Medulla oblongata (tissue), 1 donor: ENCODE measurements at regions not wholly inside any gene's neighbourhood (a gene's known extent, or its start where the extent isn't known, plus 50 kb on each side); places are given as distances from the start of the nearest gene placed in this dataset.
"Not testable (repeated sequence)": the region's sequence is repeated elsewhere in the genome, so short reads cannot be mapped to it uniquely, and the experiment has no call there.

Source experiments
- DNase-seq: peaks from one replicate; pipeline ENCODE4 v3.0.0-alpha.2; 2015; ENCODE audit errors: extremely low spot score

DNA sequence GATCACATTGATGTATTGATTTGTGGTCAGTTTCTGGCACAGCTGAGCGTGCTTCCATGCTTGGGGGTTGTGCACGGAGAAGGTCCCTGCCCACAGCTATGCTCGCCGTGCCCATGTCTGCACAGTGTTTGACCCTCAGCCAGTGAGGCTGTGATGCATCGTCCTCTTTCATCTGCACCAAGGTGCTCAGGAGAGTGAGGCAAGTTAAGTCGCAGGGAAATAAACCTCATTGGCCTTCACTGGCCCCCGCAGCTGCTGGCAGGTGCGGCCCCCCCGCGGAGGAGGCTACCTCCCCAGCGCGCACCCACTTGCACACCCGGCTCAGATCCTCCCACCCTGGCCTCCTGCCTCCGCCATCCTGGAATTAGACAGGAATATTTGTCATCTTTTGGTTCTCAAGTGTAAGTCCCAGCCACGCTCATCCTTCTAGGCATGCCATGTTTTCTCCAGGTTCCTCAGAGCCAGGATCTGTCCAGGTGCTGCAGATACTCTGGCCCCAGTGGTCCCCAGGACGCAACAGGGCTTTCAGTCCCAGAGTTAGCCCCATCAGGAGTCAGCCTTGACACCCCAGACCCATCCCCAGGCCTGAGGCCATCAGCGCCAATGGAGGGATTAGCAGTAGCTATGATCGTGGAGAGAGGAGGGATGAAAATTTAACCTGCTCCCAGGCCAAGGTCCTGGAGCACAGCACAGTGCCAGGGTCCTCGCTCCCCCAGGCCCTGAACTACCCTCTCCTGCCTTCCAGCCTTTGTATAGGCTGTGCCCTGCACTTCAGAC lies 93.7 kb downstream of the OAT start:
- no peak for DNase-seq

DNA sequence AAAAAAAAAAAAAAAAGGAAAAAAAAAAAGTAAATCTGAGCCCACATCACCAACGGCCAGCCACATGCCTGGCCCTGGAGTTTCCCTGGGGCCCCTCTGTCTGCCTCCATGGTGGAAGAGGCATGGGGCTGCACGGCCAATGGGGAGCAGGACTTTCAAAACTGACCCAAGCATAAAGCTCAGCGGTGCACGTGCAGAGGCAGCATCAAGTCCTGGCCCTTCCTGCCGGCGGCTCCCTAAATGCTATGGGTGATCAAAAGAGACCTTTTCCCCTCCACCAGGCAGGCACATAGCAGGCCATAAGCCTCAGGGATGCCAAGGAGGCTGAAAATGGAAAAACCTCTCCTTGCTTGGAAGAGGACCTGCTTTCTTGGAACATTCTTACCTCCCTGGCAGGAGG lies 94.3 kb downstream of the OAT start:
- no peak for DNase-seq

DNA sequence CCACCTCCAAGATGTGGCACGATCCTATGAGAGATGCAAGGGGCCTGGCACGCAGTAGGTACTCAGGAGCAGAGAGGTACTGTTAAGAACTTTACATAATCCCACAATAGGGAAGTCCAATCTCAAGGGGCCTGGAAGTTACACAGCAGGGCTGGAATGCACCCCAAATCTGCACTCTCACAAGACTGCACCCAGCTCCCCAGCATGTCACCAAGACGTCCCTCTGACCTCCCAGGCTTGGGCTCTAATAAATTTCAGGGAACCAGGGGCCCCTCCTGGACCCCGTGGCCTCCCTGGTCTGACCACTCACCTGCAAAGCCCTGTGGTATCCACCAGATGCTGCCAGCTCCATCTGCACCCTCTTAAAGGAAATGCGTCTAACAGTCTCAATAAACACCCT lies 94.9 kb downstream of the OAT start:
- no peak for DNase-seq

DNA sequence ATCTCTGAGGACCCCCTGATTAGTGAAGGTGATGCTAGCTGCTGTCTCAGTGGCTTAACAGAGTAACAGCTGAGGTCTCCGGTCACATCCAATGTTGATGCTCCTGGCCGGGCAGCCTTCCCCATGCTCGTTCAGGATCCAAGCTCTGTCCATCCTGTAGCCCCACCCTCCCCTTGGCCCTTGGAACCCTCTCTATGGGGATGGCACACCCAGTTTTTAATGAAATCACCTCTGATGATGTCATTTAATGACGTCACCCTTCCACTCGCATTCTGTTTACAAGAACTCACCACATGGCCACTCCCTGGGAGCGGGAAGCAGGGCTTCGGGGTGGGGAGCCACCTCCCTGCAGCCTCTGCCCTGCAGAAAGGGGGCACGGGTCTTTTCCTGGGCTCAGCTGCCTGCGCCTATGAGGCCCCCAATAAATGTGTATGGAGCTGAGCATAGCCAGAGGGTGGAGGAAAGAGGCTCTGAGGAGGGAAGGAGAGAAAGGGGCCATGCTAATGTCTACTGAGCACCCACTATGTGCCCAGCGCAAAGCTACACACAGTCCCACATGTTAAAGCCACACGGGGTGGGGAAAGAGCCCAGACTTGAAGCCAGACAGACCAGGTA lies 95.5 kb downstream of the OAT start:
- no peak for DNase-seq

DNA sequence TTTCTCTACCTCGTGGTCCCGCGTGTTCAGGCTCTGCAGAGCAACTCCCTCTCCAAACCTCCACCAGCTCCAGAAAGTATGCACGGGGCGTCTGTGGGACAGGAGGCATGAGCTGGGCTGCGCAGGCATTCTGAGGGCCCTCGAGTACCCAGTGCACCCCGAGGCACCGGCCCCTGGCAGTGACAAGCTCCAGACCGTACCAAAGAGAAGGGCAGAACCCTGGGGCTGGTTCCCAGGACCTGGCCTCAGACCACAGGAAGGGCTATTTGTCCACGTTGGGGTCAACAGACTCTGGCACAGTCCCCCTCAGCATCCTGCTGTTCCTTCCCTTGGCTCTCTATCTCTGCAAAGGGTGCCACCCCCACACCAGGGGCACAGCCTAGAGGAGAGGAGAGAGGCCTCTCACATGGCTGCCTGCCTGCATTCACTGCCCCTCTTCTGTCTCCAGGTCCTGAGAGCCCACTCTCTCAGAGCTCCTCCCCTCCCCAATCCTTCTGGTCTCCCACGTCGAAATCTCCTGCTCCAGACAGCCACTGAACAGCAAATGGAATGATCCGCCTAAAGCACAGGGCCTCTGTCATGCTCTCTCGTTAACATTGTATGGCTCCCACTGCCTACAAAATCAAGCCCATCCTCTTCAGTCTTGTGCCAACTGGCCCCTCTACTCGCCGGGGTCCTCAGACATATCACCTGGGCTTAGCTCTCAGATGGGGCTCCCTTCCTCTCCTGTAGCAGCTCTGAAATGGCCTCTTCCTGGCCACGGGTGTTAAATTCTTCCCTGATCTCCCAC lies 96.3 kb downstream of the OAT start:
- DNase-seq = no peak

DNA sequence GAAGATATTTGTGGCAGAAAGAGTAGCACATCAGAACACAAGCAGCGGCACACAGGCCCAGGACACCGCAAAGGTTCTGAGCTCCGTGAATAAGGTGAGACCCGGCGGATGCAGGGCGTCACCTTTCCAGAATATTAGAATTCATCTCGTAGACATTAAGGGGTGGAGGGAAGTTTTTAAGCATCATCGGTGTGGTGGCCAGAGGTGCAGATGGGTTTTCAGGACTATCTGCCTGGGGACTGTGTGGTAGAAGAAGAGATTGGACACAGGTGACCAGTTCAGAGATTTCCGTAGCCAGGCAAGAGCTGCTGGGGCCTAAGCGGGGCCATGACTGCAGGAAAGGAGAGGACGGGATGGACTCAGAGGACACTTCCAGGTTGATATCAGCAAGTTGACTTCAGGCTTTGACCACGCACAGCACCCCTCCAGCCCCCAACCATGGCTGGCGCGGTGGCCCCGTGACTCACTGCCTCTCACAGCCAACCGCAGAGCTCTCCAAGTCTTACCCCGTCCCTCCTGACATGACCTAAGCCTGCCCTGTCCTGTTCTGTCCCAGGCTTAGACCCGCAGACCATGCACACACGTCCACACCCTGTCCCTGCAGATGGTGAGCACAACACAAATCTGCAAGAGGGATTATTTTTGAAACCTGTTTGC lies 97.2 kb downstream of the OAT start:
- no peak for DNase-seq

DNA sequence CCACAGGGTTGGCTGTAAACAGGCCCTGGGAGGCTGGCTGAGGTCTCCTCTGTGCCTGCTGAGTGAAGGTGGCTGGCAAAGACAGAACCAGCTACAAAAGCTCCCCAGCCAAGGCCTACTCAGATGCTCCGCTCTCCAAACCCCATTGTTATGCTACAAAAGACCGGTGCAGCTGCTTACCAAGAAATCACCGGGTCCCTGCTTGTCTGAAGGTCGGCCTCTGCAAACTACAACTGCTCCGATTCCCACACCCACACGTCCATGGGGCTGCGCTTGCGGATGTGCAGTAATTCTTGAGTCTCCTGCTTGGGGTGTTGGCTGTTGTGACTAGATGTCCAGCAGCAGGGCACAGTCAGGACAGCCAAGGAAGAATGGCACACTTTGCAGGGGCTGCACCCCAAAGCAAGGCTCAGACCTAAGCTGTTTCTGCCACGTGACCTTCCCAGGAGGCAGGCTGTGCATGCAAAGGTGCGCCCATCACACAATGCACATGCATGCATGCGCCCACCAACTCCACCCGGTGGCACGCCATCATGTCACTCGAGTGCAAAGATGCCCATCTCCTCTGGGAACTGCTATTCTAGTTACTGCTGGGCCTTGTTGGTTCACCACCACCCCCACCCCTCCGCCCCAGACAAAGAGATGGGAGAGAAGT lies 97.8 kb downstream of the OAT start:
- DNase-seq = no peak

DNA sequence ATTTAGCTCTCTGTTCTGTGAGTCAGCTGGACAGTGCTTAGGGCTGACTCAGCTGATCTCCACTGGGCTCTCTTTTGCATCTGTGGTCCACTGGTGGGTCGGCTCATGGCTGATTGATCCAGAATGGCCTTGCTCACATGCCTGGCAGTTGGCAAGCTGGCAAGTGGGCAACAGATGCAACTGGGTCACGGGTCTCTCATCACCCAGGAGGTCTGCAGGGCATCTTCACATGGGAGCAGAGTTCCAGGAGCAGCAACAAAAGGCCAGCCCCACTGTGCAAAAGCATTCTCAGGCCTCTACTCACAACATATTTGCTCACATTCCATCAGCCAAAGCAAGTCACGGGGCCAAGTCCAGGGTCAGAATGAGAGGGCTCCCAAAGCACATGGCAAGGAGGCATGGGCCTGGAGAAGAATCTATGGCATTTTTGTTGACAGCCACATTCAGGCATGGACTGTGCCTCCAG lies 98.8 kb downstream of the OAT start:
- DNase-seq = no peak

DNA sequence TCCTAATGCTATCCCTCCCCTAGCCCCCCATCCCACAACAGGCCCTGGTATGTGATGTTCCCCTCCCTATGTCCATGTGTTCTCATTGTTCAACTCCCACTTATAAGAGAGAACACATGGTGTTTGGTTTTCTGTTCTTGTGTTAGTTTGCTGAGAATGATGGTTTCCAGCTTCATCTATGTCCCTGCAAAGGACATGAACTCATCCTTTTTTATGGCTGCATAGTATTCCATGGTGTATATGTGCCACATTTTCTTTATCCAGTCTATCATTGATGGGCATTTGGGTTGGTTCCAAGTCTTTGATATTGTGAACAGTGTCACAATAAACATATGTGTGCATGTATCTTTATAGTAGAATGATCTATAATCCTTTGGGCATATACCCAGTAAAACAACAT lies 99.2 kb downstream of the OAT start:
- not testable (repeated sequence) for DNase-seq

DNA sequence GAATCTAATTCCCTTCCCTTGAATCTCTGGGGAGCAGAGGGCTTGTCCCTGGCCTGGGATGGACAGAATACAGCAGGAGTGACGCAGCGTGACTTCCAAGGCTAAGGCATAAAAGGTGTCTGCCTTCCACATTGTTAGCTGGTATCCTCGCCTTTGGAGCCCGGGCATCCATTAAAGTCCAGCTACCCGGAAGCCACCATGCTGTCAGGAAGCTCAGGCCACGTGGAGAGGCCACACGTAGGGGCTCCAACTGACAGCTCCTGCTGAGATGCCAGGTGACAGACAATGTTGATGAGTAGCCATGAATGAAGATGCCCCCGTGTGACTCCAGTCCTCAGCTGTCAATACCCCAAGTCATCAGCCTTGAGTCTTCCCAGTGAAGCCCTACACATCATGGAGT lies 99.9 kb downstream of the OAT start:
- DNase-seq = no peak

DNA sequence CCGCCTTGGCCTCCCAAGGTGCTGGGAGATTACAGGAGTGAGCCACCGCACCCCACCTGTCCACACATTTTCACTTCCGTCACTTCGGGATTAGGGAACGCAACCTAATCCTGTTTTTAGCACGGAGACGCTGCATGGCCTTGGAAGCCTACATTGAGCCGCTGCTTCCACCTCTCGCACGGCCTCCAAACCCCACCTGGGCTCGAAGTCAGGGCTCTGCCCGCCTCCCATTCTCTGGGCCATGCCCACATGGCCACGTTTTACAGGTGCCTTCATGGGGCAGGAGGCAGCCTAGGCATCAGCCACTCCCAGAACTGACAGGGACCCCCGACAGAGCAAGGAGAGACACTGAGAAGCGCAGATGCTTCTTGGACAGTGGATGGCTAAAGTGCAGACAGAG lies 100.6 kb downstream of the OAT start:
- DNase-seq = no peak

DNA sequence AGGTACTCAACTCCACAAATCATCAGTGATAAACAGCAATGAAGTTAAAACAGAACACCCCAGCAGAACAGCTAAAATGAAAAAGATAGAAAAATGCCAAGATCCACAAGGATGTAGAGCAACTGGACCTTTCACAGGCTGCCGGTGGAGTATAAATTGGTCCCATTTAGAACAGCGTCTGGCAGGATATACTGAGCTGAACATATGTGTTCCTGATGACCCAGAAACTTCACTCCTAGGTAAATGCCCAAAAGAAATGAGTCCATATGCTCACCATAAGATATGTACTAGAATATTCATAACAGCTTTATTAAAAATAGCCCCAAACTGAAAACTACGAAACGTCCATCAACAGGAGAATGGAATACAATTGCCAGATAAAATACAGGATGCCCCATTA lies 102.4 kb downstream of the OAT start:
- DNase-seq = no peak

DNA sequence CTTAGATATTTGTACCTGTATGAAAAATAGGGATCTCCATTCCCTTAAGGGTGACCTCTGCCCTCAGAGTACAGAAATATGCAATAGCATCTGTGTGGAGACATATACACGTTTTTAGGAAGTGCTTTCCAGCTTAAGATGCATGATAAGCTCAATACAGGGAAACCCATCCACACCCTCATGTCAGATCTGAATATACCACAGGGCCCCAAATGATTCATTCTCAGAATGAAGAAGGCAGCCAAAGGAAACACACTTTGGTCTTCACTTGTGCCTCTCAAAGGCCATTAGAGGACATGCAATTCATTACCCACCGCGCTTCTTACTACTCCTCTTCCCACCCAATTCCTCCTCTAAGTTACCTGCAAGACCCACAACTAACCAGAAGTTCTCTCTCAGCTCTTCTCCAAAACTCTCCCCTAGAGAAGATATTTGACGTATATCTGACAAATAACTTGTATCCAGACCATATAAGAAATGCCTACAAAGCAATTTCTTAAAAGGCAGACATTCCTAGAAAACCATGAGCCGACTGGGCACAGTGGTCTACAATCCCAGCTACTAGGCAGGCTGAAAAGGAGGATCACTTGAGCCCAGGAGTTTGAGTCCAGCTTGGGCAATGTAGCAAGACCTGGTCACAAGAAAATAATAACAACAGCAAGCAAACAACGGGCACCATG lies 103.0 kb downstream of the OAT start:
- no peak for DNase-seq

DNA sequence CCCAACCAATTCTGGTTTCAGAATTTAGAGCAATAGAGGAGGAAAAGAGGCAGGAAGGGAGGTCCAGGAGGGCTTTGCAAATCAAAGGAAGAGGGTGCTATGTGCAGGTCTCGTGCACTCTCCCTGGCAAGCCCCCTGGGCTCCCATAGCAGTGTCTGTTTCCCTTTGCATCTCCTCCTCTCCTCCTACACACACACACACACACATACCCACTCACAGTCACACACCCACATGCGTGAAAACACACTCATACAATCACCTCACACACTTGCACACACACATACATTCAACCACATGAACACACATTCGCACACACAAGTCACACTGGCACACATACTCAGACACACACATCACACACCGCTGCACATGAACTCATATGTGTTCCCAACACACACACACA lies 105.3 kb downstream of the OAT start:
- no peak for DNase-seq

DNA sequence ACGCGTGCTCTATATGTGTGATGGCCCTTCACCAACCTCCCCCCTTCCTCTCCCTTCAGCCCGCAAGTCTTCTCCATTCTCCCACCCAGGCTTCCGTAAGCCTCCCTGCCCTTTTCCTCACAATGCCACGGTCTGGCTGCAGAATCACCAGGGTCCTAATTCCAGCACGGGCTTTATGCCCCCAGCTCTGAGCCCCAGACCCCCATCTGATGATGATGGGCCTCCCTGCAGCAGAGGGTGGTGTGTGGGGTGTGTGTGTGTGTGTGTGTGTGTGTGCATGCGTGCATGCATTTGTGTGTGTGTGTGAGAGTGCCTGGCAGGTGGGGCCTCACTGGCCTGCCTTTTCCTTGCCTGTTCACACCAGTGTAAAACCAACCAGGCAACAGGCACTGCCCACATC lies 109.9 kb downstream of the OAT start:
- no peak for DNase-seq

DNA sequence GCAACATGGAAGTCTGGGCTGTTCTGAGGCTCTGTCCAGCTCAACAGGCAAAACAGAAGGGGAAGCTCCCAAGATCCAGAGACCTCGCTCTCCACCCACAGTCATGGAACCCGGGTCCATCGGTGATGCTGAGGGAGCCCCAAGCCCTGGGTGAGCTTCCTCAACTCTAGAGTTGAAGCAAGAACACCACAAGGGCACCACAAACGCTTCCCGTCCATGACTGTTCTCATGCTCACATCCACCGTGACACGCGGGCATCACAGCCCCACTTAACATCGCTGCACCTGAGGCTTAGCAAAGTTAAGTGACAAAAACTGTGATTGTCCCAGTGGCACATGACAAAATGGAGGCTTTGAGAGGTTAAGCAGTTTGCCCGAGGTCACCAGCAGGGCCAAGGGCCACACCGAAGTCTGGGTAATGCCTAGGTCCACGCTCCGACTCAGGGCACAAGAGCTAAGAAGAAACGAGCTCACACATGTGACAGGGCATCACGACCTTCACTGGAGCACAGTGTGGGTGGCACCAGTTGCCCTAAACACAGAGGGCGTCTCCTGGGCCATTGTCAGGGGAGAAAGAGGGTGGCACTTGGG lies 110.6 kb downstream of the OAT start:
- DNase-seq = no peak

DNA sequence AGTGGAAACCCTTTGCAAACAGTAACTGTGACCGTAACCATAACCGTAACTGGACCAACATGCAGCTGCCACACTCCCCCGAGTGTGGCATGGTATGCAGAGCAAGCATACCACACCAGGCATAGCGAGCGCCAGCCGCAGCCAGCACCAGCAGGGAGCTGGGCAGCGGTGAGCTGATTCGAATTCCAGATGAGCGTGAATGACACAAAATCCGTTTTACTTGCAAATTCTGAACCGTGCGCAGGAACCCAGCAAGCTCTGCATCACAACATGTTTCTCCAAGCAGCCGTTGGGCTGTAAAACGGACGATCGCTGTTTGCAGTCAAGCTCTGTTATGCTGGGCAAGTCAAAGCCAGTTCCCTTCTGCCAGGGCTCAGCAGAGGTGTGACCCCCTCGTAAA lies 111.1 kb downstream of the OAT start:
- no peak for DNase-seq

DNA sequence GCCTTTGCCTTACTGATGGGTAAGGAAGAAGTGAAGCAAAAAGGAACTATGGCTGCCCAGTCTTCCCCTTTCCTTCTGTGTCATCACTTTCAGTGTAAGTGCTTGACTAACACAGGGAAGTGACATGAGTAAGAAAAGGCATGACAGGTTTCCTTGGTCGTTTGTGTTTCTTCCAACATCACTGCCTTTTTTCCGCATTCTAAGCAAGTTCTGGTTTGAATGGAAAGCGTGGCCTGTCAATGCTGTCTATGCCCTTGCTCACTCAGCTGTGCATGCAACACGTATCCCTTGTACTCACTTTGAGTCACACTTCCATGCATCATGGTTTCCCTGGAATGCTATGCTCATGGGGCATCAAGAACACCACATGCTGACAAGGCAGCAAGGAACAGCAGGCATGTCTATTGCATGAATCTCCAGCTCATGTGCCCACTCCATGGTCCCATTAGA lies 111.8 kb downstream of the OAT start:
- peak; percentile 86 for DNase-seq

DNA sequence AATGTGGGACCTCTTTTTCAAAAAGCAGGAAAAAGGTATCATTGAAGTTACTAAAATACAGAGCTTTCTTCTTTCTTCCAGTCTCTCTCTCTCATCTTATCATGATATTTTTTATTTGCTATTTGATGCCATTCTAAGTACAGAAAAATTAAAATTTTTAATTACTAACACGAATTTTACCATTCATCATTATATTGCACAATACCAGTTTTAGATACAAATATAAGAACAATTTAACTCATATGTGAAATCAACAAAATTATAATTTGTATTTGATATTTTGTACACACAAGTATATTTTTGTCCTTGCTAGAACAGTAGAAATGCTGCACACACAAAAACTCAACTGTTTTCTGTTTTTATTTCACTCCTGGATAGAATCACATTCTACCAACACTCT lies 112.2 kb downstream of the OAT start:
- no peak for DNase-seq

DNA sequence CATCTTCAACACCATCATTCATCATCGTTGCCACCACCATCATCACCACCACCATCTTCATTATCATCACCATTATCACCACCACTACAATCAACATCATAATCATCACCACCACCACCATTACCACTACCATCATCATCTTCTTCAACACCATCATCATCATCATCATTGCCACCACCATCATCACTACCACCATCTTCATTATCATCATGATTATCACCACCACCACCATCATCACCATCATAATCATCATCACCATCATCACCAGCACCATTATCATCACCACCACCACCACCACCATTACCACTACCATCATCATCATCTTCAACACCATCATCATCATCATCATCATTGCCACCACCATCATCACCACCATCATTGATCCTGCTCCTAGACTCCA lies 112.7 kb downstream of the OAT start:
- DNase-seq = no peak

DNA sequence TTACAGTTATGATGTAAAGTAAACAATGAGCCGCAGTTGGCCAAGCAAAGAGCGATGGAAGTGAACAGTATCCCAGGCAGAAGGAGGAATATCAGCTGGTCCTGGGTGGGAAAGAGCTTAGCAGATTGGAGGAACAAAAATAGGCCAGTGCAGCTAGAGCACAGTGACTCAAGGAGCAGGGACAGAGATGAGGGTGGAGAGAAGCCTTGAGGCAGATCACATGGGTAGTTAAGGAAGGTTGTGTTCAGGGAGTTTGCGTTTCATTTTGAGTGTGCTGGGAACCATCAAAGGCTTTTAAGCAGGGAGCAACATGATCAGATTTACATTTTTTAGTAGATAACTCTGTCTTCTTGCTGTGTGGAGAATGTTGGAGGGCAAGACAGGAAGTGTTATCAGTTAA lies 113.6 kb downstream of the OAT start:
- DNase-seq = peak; percentile 9
